HepG2 (cell line): ENCODE measurements at regions not wholly inside any gene's neighbourhood (a gene's known extent, or its start where the extent isn't known, plus 50 kb on each side); places are given as distances from the start of the nearest gene placed in this dataset.

ENCODE experiments used
- CEBPG ChIP-seq: IDR thresholded peaks from 2 replicates; pipeline ENCODE4 v1.6.1; 2016
- FOXP1 ChIP-seq, 2 experiments: fragments of 450-650 bp in 1 of 2; IDR thresholded peaks; 2 replicates each; pipeline ENCODE4 v1.6.1; 2017 to 2018; ENCODE audit warnings: antibody characterized with exemption in 1 of 2
- HDAC2 ChIP-seq: sonication (generic); formaldehyde crosslinking; IDR thresholded peaks from 2 replicates; pipeline ENCODE4 v1.4.0; 2020; ENCODE audit warnings: missing genetic modification reagents
- ISL2 ChIP-seq: sonication (generic); formaldehyde crosslinking; IDR thresholded peaks from 2 replicates; pipeline ENCODE4 v1.5.0; 2020; ENCODE audit warnings: missing genetic modification reagents
- RXRB ChIP-seq: IDR thresholded peaks from 2 replicates; pipeline ENCODE4 v1.6.1; 2016; ENCODE audit warnings: borderline replicate concordance, missing genetic modification reagents, missing compliant biosample characterization
- ZNF333 ChIP-seq: sonication (generic); formaldehyde crosslinking; IDR thresholded peaks from 2 replicates; pipeline ENCODE4 v1.4.0; 2020; ENCODE audit warnings: mild to moderate bottlenecking, missing genetic modification reagents, borderline replicate concordance
- TF ChIP-seq, protein P1 (sequence below): IDR thresholded peaks from 2 replicates; pipeline ENCODE4 v1.6.1; 2016; ENCODE audit warnings: low read depth, missing genetic modification reagents, missing compliant biosample characterization
- TF ChIP-seq, protein P2 (sequence below): sonication (generic); formaldehyde crosslinking; IDR thresholded peaks from 2 replicates; pipeline ENCODE4 v1.4.0; 2020; ENCODE audit warnings: missing genetic modification reagents

DNA sequence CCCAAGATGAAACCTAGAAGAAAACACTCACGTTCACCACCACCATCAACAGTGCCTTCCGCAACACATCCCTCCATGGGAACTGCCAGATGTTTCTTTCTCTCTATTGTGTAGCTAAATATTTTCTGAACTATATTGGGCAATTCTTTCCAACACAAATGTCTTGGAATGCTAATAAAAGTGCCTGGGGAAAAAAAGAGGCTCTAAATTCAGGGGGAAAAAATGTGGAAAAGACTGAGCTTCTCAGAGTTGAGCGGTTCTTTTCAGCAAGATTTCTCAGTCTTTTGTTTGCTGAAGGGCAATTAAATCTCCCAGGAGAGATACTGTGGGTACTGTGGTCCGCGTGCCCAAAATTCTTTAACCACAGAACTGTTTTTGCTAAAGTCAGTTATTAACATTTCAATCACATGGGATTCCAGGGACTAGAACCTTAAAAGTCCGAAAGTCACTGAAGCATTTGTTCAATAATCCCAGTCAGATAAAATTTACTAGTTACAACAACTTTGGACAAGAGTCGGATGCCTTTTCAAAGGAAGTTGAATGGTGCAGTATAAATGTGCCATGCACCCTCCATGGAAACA, 51.9 kb upstream of the DHRSX start (continued):
- TF ChIP-seq, protein P1, sequence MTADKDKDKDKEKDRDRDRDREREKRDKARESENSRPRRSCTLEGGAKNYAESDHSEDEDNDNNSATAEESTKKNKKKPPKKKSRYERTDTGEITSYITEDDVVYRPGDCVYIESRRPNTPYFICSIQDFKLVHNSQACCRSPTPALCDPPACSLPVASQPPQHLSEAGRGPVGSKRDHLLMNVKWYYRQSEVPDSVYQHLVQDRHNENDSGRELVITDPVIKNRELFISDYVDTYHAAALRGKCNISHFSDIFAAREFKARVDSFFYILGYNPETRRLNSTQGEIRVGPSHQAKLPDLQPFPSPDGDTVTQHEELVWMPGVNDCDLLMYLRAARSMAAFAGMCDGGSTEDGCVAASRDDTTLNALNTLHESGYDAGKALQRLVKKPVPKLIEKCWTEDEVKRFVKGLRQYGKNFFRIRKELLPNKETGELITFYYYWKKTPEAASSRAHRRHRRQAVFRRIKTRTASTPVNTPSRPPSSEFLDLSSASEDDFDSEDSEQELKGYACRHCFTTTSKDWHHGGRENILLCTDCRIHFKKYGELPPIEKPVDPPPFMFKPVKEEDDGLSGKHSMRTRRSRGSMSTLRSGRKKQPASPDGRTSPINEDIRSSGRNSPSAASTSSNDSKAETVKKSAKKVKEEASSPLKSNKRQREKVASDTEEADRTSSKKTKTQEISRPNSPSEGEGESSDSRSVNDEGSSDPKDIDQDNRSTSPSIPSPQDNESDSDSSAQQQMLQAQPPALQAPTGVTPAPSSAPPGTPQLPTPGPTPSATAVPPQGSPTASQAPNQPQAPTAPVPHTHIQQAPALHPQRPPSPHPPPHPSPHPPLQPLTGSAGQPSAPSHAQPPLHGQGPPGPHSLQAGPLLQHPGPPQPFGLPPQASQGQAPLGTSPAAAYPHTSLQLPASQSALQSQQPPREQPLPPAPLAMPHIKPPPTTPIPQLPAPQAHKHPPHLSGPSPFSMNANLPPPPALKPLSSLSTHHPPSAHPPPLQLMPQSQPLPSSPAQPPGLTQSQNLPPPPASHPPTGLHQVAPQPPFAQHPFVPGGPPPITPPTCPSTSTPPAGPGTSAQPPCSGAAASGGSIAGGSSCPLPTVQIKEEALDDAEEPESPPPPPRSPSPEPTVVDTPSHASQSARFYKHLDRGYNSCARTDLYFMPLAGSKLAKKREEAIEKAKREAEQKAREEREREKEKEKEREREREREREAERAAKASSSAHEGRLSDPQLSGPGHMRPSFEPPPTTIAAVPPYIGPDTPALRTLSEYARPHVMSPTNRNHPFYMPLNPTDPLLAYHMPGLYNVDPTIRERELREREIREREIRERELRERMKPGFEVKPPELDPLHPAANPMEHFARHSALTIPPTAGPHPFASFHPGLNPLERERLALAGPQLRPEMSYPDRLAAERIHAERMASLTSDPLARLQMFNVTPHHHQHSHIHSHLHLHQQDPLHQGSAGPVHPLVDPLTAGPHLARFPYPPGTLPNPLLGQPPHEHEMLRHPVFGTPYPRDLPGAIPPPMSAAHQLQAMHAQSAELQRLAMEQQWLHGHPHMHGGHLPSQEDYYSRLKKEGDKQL (CRISPR knock-in tag) = no peak
- TF ChIP-seq HDAC2 = no peak
- no peak for TF ChIP-seq RXRB (CRISPR knock-in tag)
- no peak for TF ChIP-seq CEBPG (CRISPR knock-in tag)
- no peak for TF ChIP-seq FOXP1 (IDR thresholded peaks at IDR 0.05)
- no peak for TF ChIP-seq FOXP1 (CRISPR knock-in tag; IDR thresholded peaks at IDR 0.05)
- TF ChIP-seq ZNF333 = no peak
- TF ChIP-seq ISL2 = no peak
- TF ChIP-seq, protein P2, sequence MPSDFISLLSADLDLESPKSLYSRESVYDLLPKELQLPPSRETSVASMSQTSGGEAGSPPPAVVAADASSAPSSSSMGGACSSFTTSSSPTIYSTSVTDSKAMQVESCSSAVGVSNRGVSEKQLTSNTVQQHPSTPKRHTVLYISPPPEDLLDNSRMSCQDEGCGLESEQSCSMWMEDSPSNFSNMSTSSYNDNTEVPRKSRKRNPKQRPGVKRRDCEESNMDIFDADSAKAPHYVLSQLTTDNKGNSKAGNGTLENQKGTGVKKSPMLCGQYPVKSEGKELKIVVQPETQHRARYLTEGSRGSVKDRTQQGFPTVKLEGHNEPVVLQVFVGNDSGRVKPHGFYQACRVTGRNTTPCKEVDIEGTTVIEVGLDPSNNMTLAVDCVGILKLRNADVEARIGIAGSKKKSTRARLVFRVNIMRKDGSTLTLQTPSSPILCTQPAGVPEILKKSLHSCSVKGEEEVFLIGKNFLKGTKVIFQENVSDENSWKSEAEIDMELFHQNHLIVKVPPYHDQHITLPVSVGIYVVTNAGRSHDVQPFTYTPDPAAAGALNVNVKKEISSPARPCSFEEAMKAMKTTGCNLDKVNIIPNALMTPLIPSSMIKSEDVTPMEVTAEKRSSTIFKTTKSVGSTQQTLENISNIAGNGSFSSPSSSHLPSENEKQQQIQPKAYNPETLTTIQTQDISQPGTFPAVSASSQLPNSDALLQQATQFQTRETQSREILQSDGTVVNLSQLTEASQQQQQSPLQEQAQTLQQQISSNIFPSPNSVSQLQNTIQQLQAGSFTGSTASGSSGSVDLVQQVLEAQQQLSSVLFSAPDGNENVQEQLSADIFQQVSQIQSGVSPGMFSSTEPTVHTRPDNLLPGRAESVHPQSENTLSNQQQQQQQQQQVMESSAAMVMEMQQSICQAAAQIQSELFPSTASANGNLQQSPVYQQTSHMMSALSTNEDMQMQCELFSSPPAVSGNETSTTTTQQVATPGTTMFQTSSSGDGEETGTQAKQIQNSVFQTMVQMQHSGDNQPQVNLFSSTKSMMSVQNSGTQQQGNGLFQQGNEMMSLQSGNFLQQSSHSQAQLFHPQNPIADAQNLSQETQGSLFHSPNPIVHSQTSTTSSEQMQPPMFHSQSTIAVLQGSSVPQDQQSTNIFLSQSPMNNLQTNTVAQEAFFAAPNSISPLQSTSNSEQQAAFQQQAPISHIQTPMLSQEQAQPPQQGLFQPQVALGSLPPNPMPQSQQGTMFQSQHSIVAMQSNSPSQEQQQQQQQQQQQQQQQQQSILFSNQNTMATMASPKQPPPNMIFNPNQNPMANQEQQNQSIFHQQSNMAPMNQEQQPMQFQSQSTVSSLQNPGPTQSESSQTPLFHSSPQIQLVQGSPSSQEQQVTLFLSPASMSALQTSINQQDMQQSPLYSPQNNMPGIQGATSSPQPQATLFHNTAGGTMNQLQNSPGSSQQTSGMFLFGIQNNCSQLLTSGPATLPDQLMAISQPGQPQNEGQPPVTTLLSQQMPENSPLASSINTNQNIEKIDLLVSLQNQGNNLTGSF (CRISPR knock-in tag) = no peak
- TF ChIP-seq, all 625 proteins: peak for 0
